ENCODE measurements at regions not wholly inside any gene's neighbourhood (a gene's known extent, or its start where the extent isn't known, plus 50 kb on each side); places are given as distances from the start of the nearest gene placed in this dataset.

DNA sequence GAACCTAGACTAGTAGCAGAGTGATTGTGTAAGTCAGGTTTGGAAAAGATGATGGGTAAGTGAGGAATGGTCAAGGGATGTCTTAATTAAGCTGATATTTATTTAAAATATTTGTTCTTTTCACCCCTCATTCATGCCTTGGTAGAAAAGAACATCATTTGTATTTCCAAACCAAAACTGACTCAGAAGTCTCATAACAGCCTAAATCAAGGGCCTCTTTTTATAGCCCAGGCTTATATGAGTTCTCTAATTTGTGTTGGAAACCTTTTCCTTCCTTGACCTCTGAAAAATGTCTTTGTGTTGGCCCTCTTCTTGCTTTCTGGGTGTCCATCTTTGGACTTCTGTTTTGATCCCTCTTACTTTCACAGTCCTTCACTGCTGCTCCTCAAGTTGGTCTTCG lies 1428.2 kb downstream of the MRPL39 start:
- no peaks in the 10 kb centered on the region for H3K27me3 Mint-ChIP-seq (ENCODE audit: low read depth in 2 of 2)
- no peaks in the 10 kb centered on the region for H3K4me1 Mint-ChIP-seq
- intact Hi-C loops (cut with micrococcal nuclease): no loop called here
- DNase-seq (no peak), ATAC-seq (no peak)
- H3K27ac ChIP-seq (ENCODE audit: low read length): no peak overlapping the region
- no peaks in the 10 kb centered on the region for H3K4me1 ChIP-seq (ENCODE audit: control insufficient read depth, insufficient read depth, low read length)
- no peaks in the 10 kb centered on the region for H3K36me3 ChIP-seq (ENCODE audit: control insufficient read depth, insufficient read depth, low read length)
- whole genome bisulfite sequencing (ENCODE audit: insufficient coverage): 88% methylated on average over 1 of the region's 1 CpG
- H3K27me3 ChIP-seq (ENCODE audit: control insufficient read depth, insufficient read depth, low read length): no peaks in the 10 kb centered on the region
- H3K27ac Mint-ChIP-seq: no peak overlapping the region
- H3K9me3 ChIP-seq (ENCODE audit: control insufficient read depth, insufficient read depth, low read length): peaks cover 2% of the 10 kb centered on the region
- H3K4me3 Mint-ChIP-seq: no peak overlapping the region
- H3K36me3 Mint-ChIP-seq: no peaks in the 10 kb centered on the region
- H3K4me3 ChIP-seq (ENCODE audit: low read length): no peak overlapping the region
- peaks cover 12 to 18% of the 10 kb centered on the region in 2 donors for H3K9me3 Mint-ChIP-seq
- TF ChIP-seq, protein P1, sequence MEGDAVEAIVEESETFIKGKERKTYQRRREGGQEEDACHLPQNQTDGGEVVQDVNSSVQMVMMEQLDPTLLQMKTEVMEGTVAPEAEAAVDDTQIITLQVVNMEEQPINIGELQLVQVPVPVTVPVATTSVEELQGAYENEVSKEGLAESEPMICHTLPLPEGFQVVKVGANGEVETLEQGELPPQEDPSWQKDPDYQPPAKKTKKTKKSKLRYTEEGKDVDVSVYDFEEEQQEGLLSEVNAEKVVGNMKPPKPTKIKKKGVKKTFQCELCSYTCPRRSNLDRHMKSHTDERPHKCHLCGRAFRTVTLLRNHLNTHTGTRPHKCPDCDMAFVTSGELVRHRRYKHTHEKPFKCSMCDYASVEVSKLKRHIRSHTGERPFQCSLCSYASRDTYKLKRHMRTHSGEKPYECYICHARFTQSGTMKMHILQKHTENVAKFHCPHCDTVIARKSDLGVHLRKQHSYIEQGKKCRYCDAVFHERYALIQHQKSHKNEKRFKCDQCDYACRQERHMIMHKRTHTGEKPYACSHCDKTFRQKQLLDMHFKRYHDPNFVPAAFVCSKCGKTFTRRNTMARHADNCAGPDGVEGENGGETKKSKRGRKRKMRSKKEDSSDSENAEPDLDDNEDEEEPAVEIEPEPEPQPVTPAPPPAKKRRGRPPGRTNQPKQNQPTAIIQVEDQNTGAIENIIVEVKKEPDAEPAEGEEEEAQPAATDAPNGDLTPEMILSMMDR (IDR thresholded peaks at IDR 0.05): no peak

DNA sequence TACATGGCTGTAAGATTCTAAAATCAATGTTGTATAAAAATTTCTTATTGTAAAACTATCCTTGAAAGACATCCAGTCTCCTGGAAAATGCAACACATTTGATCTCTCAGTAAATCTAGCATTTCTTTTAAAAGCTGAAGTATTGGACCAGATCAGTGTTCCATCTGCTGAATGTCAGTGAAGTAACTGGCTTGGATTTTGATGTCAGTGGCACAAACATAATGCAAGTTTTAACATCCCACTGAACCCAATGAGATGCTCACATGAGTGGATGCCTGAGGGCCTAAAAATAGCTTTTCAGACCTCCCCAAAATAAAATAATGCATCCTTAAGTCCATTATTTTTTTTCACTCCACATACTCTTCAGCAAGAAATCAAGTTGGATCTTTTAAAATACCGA lies 1432.2 kb downstream of the MRPL39 start:
- Histone ChIP-seq H3K9me3 (ENCODE audit: control insufficient read depth, insufficient read depth, low read length) (peaks cover 2% of the 10 kb centered on the region), H3K4me1 (ENCODE audit: control insufficient read depth, insufficient read depth, low read length) (no peaks in the 10 kb centered on the region), H3K27me3 (ENCODE audit: control insufficient read depth, insufficient read depth, low read length) (no peaks in the 10 kb centered on the region), H3K4me3 (ENCODE audit: low read length) (no peak overlapping the region), H3K27ac (ENCODE audit: low read length) (no peak overlapping the region), H3K36me3 (ENCODE audit: control insufficient read depth, insufficient read depth, low read length) (no peaks in the 10 kb centered on the region)
- 83% methylated on average over 1 of the region's 1 CpG for WGBS (ENCODE audit: insufficient coverage)
- Mint-ChIP-seq H3K9me3 (peaks cover 13 to 19% of the 10 kb centered on the region in 2 donors), H3K36me3 (no peaks in the 10 kb centered on the region), H3K4me3 (no peak overlapping the region), H3K27ac (no peak overlapping the region), H3K4me1 (no peaks in the 10 kb centered on the region), H3K27me3 (ENCODE audit: low read depth in 2 of 2) (no peaks in the 10 kb centered on the region)
- TF ChIP-seq, protein P1 (IDR thresholded peaks at IDR 0.05): no peak
- DNase-seq (no peak), ATAC-seq (no peak)
- intact Hi-C loops (cut with micrococcal nuclease): no loop called here

DNA sequence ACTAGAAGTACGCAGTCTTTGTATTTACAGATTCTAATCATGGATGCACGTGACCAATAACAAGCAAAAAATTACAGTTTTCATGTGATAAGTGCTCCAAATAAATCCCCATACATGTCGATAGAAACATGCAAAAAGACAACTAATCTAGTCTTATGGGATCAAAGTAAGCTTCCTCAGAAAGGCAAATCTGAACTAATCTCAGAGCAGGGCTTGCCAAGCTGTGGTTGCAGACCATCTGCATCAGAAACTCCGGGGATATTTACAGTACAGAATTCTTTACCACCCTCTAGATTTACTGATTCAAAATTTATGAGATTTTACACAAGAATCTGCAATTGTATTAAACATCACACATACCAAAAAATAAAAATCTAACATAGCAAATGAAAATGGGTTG lies 1435.5 kb downstream of the MRPL39 start:
- no peak for ATAC-seq
- Histone ChIP-seq H3K27me3 (ENCODE audit: control insufficient read depth, insufficient read depth, low read length) (no peaks in the 10 kb centered on the region), H3K4me1 (ENCODE audit: control insufficient read depth, insufficient read depth, low read length) (no peaks in the 10 kb centered on the region), H3K36me3 (ENCODE audit: control insufficient read depth, insufficient read depth, low read length) (no peaks in the 10 kb centered on the region), H3K4me3 (ENCODE audit: low read length) (no peak overlapping the region), H3K27ac (ENCODE audit: low read length) (no peak overlapping the region), H3K9me3 (ENCODE audit: control insufficient read depth, insufficient read depth, low read length) (no peaks in the 10 kb centered on the region)
- TF ChIP-seq, protein P1 (IDR thresholded peaks at IDR 0.05): no peak
- Mint-ChIP-seq H3K9me3 (peaks cover 12 to 18% of the 10 kb centered on the region in 2 donors), H3K27ac (no peak overlapping the region), H3K4me3 (no peak overlapping the region), H3K4me1 (no peaks in the 10 kb centered on the region), H3K27me3 (ENCODE audit: low read depth in 2 of 2) (no peaks in the 10 kb centered on the region), H3K36me3 (no peaks in the 10 kb centered on the region)
- 83% methylated on average over 4 of the region's 4 CpGs for WGBS (ENCODE audit: insufficient coverage)
- intact Hi-C loops (cut with micrococcal nuclease): no loop called here
- DNase-seq: no peak

DNA sequence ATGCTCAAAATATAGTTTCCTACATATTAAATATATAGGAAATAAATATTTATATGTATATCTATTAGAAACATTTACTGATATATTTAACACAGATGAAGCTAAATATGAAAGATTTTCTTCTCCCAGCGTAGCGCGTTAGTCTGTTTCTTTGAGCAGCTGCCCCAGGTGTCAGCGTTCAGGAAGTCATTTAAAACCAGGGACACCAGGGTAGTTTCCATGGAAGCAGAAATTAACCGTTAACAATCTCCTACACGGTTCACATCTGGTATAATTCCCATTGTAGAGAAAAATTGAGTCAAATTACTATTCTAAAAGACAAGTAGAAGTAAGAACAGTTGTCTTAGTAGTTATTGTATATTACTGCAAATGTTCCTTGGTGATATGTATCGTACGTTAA lies 1443.7 kb downstream of the MRPL39 start:
- Histone ChIP-seq H3K27me3 (ENCODE audit: control insufficient read depth, insufficient read depth, low read length) (no peaks in the 10 kb centered on the region), H3K9me3 (ENCODE audit: control insufficient read depth, insufficient read depth, low read length) (no peaks in the 10 kb centered on the region), H3K4me3 (ENCODE audit: low read length) (no peak overlapping the region), H3K4me1 (ENCODE audit: control insufficient read depth, insufficient read depth, low read length) (no peaks in the 10 kb centered on the region), H3K36me3 (ENCODE audit: control insufficient read depth, insufficient read depth, low read length) (no peaks in the 10 kb centered on the region), H3K27ac (ENCODE audit: low read length) (no peak overlapping the region)
- no peak for ATAC-seq
- no peaks in the 10 kb centered on the region for H3K4me1 Mint-ChIP-seq
- intact Hi-C loops (cut with micrococcal nuclease): no loop called here
- H3K4me3 Mint-ChIP-seq: no peak overlapping the region
- H3K27me3 Mint-ChIP-seq (ENCODE audit: low read depth in 2 of 2): no peaks in the 10 kb centered on the region
- TF ChIP-seq, protein P1 (IDR thresholded peaks at IDR 0.05): no peak
- no peak for DNase-seq
- peaks cover 6% of the 10 kb centered on the region for H3K36me3 Mint-ChIP-seq
- H3K9me3 Mint-ChIP-seq: peaks cover 7 to 11% of the 10 kb centered on the region in 2 donors
- no peak overlapping the region for H3K27ac Mint-ChIP-seq
- 89% methylated on average over 6 of the region's 8 CpGs for WGBS (ENCODE audit: insufficient coverage)

Measured in natural killer cell (primary cell).